Naive thymus-derived CD8-positive, alpha-beta T cell (primary cell): ENCODE measurements at regions not wholly inside any gene's neighbourhood (a gene's known extent, or its start where the extent isn't known, plus 50 kb on each side); places are given as distances from the start of the nearest gene placed in this dataset.

Source experiments
- ATAC-seq, 2 donors: fragments of 150-1000 bp; cut with Tn5 transposase in 1 of 2; sonication (Bioruptor Pico), chemical (Tn5 transposase) in 1 of 2; 1 replicate in 1 of 2; 2 replicates in 1 of 2; pipeline ENCODE4 v1.10.0; 2021; ENCODE audit warnings: mild to moderate bottlenecking in 2 of 2, moderate library complexity in 2 of 2
- POLR2A ChIA-PET: fragments of 350-600 bp; sonication (Branson Sonifier 250); formaldehyde crosslinking; loops from one replicate; lab custom pipeline; 2021; ENCODE audit warnings: antibody characterized with exemption; lab: Charles Lee
- DNase-seq, 10 donors: peaks; one replicate each; pipeline versions ENCODE4 v3.0.0 to v3.0.0-alpha.2; 2020 to 2022
- H3K27ac Mint-ChIP-seq, 10 donors: one replicate each; pipeline ENCODE4 v1.8.0; 2020 to 2022; ENCODE audit warnings: mild to moderate bottlenecking in 10 of 10, mixed read lengths in 10 of 10, moderate library complexity in 4 of 10, inconsistent platforms in 1 of 10
- H3K27me3 Mint-ChIP-seq, 5 donors: one replicate each; pipeline ENCODE4 v1.8.0; 2021 to 2022; ENCODE audit warnings: mixed read lengths in 5 of 5
- H3K36me3 Mint-ChIP-seq, 3 donors: one replicate each; pipeline ENCODE4 v1.8.0; 2020 to 2022; ENCODE audit warnings: mixed read lengths in 3 of 3, mild to moderate bottlenecking in 2 of 3, inconsistent platforms in 1 of 3
- H3K4me1 Mint-ChIP-seq, 4 donors: one replicate each; pipeline ENCODE4 v1.8.0; 2021 to 2022; ENCODE audit warnings: mixed read lengths in 4 of 4
- H3K4me3 Mint-ChIP-seq, 10 donors: one replicate each; pipeline ENCODE4 v1.8.0; 2020 to 2022; ENCODE audit warnings: mild to moderate bottlenecking in 10 of 10, mixed read lengths in 10 of 10, moderate library complexity in 6 of 10, inconsistent platforms in 1 of 10
- H3K9me3 Mint-ChIP-seq, 9 donors: one replicate each; pipeline ENCODE4 v1.8.0; 2020 to 2022; ENCODE audit warnings: mixed read lengths in 9 of 9, mild to moderate bottlenecking in 3 of 9, inconsistent platforms in 1 of 9, moderate library complexity in 1 of 9

GRCh38 chr3:88618021-88618645 is 468.4 kb downstream of the C3orf38 start:
- H3K4me3 Mint-ChIP-seq, result no peak overlapping the region
- H3K9me3 Mint-ChIP-seq, result peaks cover 0 to 5% (median 0%) of the 10 kb centered on the region in 9 donors
- no peaks in the 10 kb centered on the region for H3K4me1 Mint-ChIP-seq
- DNase-seq (no peak), ATAC-seq (no peak)
- no peaks in the 10 kb centered on the region for H3K27me3 Mint-ChIP-seq
- no peaks in the 10 kb centered on the region for H3K36me3 Mint-ChIP-seq
- no peak overlapping the region for H3K27ac Mint-ChIP-seq
- POLR2A ChIA-PET, result no interaction called here

- Mint-ChIP-seq H3K9me3 (peaks cover 0 to 3% (median 0%) of the 10 kb centered on the region in 9 donors), H3K27ac (no peak overlapping the region), H3K27me3 (no peaks in the 10 kb centered on the region), H3K36me3 (no peaks in the 10 kb centered on the region), H3K4me3 (no peak overlapping the region), H3K4me1 (no peaks in the 10 kb centered on the region)
- no peak for ATAC-seq
- POLR2A ChIA-PET, result no interaction called here
- no peak for DNase-seq
Measured at GRCh38 chr3:88621586-88621985, 471.8 kb downstream of the C3orf38 start.

- H3K27ac Mint-ChIP-seq, result no peak overlapping the region
Measured at GRCh38 chr3:88623709-88624108, 473.9 kb downstream of the C3orf38 start.

GRCh38 chr3:88626456-88627120 is 476.8 kb downstream of the C3orf38 start:
- Mint-ChIP-seq H3K4me3 (no peak overlapping the region), H3K36me3 (no peaks in the 10 kb centered on the region), H3K27me3 (no peaks in the 10 kb centered on the region), H3K9me3 (peaks cover 0 to 5% (median 0%) of the 10 kb centered on the region in 9 donors), H3K4me1 (no peaks in the 10 kb centered on the region), H3K27ac (no peak overlapping the region)
- DNase-seq (no peak), ATAC-seq (no peak)
- POLR2A ChIA-PET, result no interaction called here

More at GRCh38 chr3:88623709-88624108, 473.9 kb downstream of the C3orf38 start:
- Mint-ChIP-seq H3K4me3 (no peak overlapping the region), H3K4me1 (no peaks in the 10 kb centered on the region), H3K9me3 (peaks cover 0 to 3% (median 0%) of the 10 kb centered on the region in 9 donors), H3K36me3 (no peaks in the 10 kb centered on the region), H3K27me3 (no peaks in the 10 kb centered on the region)
- DNase-seq (no peak), ATAC-seq (no peak)
- POLR2A ChIA-PET, result no interaction called here

GRCh38 chr3:88628901-88629300 is 478.5 kb upstream of the EPHA3 start:
- Mint-ChIP-seq H3K36me3 (no peaks in the 10 kb centered on the region), H3K27me3 (no peaks in the 10 kb centered on the region), H3K9me3 (peaks cover 0 to 9% (median under 1%) of the 10 kb centered on the region in 9 donors), H3K27ac (no peak overlapping the region), H3K4me1 (no peaks in the 10 kb centered on the region), H3K4me3 (no peak overlapping the region)
- DNase-seq (no peak), ATAC-seq (no peak)
- POLR2A ChIA-PET, result no interaction called here

GRCh38 chr3:88632226-88632625 is 475.2 kb upstream of the EPHA3 start:
- Mint-ChIP-seq H3K36me3 (no peaks in the 10 kb centered on the region), H3K4me3 (no peak overlapping the region), H3K9me3 (peaks cover 0 to 21% (median 7%) of the 10 kb centered on the region in 9 donors), H3K4me1 (no peaks in the 10 kb centered on the region), H3K27me3 (no peaks in the 10 kb centered on the region), H3K27ac (no peak overlapping the region)
- ATAC-seq (no peak), DNase-seq (no peak)
- POLR2A ChIA-PET, result no interaction called here

- no peak for ATAC-seq
Measured at GRCh38 chr3:88640581-88640980, 466.8 kb upstream of the EPHA3 start.

GRCh38 chr3:88641033-88641604 is 466.3 kb upstream of the EPHA3 start:
- POLR2A ChIA-PET, result no interaction called here
- H3K36me3 Mint-ChIP-seq, result no peaks in the 10 kb centered on the region
- no peak for ATAC-seq
- peaks cover 4 to 49% (median 18%) of the 10 kb centered on the region in 9 donors for H3K9me3 Mint-ChIP-seq
- H3K4me3 Mint-ChIP-seq, result no peak overlapping the region
- no peak for DNase-seq
- H3K27me3 Mint-ChIP-seq, result no peaks in the 10 kb centered on the region
- no peak overlapping the region for H3K27ac Mint-ChIP-seq
- no peaks in the 10 kb centered on the region for H3K4me1 Mint-ChIP-seq

More at GRCh38 chr3:88640581-88640980, 466.8 kb upstream of the EPHA3 start:
- POLR2A ChIA-PET, result no interaction called here
- no peaks in the 10 kb centered on the region for H3K27me3 Mint-ChIP-seq
- H3K36me3 Mint-ChIP-seq, result no peaks in the 10 kb centered on the region
- H3K9me3 Mint-ChIP-seq, result peaks cover 4 to 55% (median 18%) of the 10 kb centered on the region in 9 donors
- H3K4me3 Mint-ChIP-seq, result no peak overlapping the region
- no peak overlapping the region for H3K27ac Mint-ChIP-seq
- DNase-seq, result no peak
- no peaks in the 10 kb centered on the region for H3K4me1 Mint-ChIP-seq

GRCh38 chr3:88657459-88657858 is 450.0 kb upstream of the EPHA3 start:
- Mint-ChIP-seq H3K27me3 (no peaks in the 10 kb centered on the region), H3K4me1 (no peaks in the 10 kb centered on the region), H3K9me3 (peaks cover 0 to 11% (median 4%) of the 10 kb centered on the region in 9 donors), H3K36me3 (no peaks in the 10 kb centered on the region), H3K27ac (no peak overlapping the region), H3K4me3 (no peak overlapping the region)
- POLR2A ChIA-PET, result no interaction called here
- DNase-seq (no peak), ATAC-seq (no peak)

GRCh38 chr3:88661433-88661824 is 446.0 kb upstream of the EPHA3 start:
- DNase-seq, result no peak
- no peaks in the 10 kb centered on the region for H3K4me1 Mint-ChIP-seq
- no peaks in the 10 kb centered on the region for H3K36me3 Mint-ChIP-seq
- H3K27ac Mint-ChIP-seq, result no peak overlapping the region
- no peak for ATAC-seq
- H3K9me3 Mint-ChIP-seq, result peaks cover 0 to 10% (median 2%) of the 10 kb centered on the region in 9 donors
- POLR2A ChIA-PET, result no interaction called here
- H3K27me3 Mint-ChIP-seq, result no peaks in the 10 kb centered on the region
- no peak overlapping the region for H3K4me3 Mint-ChIP-seq

- H3K4me3 Mint-ChIP-seq, result no peak overlapping the region
- no peaks in the 10 kb centered on the region for H3K36me3 Mint-ChIP-seq
- DNase-seq, result no peak
- POLR2A ChIA-PET, result no interaction called here
- H3K4me1 Mint-ChIP-seq, result no peaks in the 10 kb centered on the region
- no peak for ATAC-seq
- H3K27me3 Mint-ChIP-seq, result no peaks in the 10 kb centered on the region
- no peak overlapping the region for H3K27ac Mint-ChIP-seq
- H3K9me3 Mint-ChIP-seq, result peaks cover 0 to 20% (median 3%) of the 10 kb centered on the region in 9 donors
Measured at GRCh38 chr3:88668180-88668579, 439.2 kb upstream of the EPHA3 start.

GRCh38 chr3:88671573-88671972 is 435.8 kb upstream of the EPHA3 start:
- H3K27me3 Mint-ChIP-seq, result no peaks in the 10 kb centered on the region
- POLR2A ChIA-PET, result no interaction called here
- DNase-seq (no peak), ATAC-seq (no peak)
- peaks cover 0 to 15% (median 2%) of the 10 kb centered on the region in 9 donors for H3K9me3 Mint-ChIP-seq
- H3K4me1 Mint-ChIP-seq, result no peaks in the 10 kb centered on the region
- H3K4me3 Mint-ChIP-seq, result no peak overlapping the region
- H3K27ac Mint-ChIP-seq, result no peak overlapping the region
- no peaks in the 10 kb centered on the region for H3K36me3 Mint-ChIP-seq

GRCh38 chr3:88677298-88677697 is 430.1 kb upstream of the EPHA3 start:
- POLR2A ChIA-PET, result no interaction called here
- H3K4me3 Mint-ChIP-seq, result no peak overlapping the region
- no peaks in the 10 kb centered on the region for H3K4me1 Mint-ChIP-seq
- no peaks in the 10 kb centered on the region for H3K36me3 Mint-ChIP-seq
- no peak for ATAC-seq
- DNase-seq, result no peak
- no peak overlapping the region for H3K27ac Mint-ChIP-seq
- H3K27me3 Mint-ChIP-seq, result no peaks in the 10 kb centered on the region
- peaks cover 0 to 12% (median 3%) of the 10 kb centered on the region in 9 donors for H3K9me3 Mint-ChIP-seq
